ENCODE measurements at regions not wholly inside any gene's neighbourhood (a gene's known extent, or its start where the extent isn't known, plus 50 kb on each side); places are given as distances from the start of the nearest gene placed in this dataset.

- Histone ChIP-seq H3K4me3 (no peak overlapping the region), H3K27ac (no peak overlapping the region), H3K4me1 (no peaks in the 10 kb centered on the region), H3K27me3 (ENCODE audit: insufficient read depth in 3 of 3, low read length in 2 of 3) (no peaks in the 10 kb centered on the region), H3K9me3 (no peaks in the 10 kb centered on the region), H3K36me3 (ENCODE audit: insufficient read depth in 1 of 2, low read depth in 1 of 2) (no peaks in the 10 kb centered on the region)
- TF ChIP-seq, protein P1, sequence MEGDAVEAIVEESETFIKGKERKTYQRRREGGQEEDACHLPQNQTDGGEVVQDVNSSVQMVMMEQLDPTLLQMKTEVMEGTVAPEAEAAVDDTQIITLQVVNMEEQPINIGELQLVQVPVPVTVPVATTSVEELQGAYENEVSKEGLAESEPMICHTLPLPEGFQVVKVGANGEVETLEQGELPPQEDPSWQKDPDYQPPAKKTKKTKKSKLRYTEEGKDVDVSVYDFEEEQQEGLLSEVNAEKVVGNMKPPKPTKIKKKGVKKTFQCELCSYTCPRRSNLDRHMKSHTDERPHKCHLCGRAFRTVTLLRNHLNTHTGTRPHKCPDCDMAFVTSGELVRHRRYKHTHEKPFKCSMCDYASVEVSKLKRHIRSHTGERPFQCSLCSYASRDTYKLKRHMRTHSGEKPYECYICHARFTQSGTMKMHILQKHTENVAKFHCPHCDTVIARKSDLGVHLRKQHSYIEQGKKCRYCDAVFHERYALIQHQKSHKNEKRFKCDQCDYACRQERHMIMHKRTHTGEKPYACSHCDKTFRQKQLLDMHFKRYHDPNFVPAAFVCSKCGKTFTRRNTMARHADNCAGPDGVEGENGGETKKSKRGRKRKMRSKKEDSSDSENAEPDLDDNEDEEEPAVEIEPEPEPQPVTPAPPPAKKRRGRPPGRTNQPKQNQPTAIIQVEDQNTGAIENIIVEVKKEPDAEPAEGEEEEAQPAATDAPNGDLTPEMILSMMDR (IDR thresholded peaks at IDR 0.05): no peak
- DNase-seq (no peak), ATAC-seq (no peak)
- WGBS, 3 donors: 42 to 51% (median 47%) methylated on average over 3 of the region's 3 CpGs
- intact Hi-C loops (cut with DNase I): no loop called here
Measured at GRCh38 chrX:13195340-13195739, 124.5 kb downstream of the ATXN3L start.

DNA sequence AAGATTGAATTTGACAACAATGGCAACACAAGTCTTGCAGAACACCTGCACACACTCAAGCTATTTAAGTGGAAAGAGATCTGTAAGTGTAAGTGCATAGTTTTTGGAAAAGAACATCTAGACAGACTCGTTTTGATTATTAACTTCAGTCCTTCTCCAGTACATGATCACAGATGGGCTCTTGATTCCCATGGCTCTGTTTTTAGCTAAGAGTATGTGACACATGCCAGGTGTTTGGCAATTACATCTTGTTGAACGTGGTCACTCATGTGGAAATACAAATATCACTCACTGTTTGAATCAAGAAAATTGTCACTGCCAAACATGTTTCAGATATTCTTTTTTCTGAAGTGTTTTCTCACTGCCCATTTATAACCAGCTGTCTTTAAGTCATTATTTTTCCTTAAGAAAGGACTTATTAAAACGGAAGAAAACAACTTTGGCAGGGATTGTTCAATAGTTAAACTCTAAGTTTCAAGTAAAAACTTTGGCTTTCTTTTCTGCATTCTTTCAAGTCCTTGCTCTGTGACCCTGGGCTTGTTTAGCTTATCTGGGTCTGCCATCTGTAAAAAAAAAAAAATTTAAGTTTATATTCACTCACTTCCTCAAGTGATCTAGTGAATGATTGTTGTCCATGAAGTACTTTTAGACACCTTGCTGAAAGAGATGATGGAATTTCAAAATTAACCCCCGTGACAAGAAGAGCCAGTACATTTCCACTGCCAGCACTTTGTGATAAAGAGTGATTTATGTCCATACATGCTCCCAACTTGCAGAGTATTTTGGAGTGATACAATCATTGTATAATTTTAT is 125.4 kb downstream of the ATXN3L start:
- Histone ChIP-seq H3K9me3 (no peaks in the 10 kb centered on the region), H3K27ac (no peak overlapping the region), H3K4me1 (no peaks in the 10 kb centered on the region), H3K27me3 (ENCODE audit: insufficient read depth in 3 of 3, low read length in 2 of 3) (no peaks in the 10 kb centered on the region), H3K36me3 (ENCODE audit: insufficient read depth in 1 of 2, low read depth in 1 of 2) (no peaks in the 10 kb centered on the region), H3K4me3 (no peak overlapping the region)
- TF ChIP-seq, protein P1 (IDR thresholded peaks at IDR 0.05): no peak
- 11 to 24% (median 11%) methylated on average over 4 of the region's 4 CpGs for WGBS, 3 donors
- DNase-seq (no peak), ATAC-seq (no peak)
- intact Hi-C loops (cut with DNase I): no loop called here

GRCh38 chrX:13190051-13190450 is 129.8 kb downstream of the ATXN3L start:
- H3K4me3 ChIP-seq: no peak overlapping the region

DNA sequence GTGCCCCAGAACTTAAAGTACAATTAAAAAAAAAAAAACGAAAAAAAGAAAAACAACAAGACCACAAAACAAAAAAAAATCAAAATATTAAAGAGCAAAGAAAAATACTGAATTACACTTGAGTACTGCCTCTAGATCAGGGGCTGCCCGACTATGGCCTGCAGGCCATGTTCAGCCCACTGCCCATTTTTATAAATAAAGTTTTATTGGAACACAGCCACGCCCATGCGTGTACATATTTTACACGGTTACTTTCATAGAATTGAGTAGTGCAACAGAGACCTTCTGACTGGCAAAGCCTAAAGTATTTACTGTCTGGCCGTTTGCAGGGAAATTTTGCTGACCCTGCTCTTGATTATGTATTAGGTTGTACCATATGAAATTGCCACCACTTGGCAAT is 130.5 kb downstream of the ATXN3L start:
- H3K9me3 ChIP-seq: peaks cover 5% of the 10 kb centered on the region
- no peak overlapping the region for H3K27ac ChIP-seq
- no peaks in the 10 kb centered on the region for H3K27me3 ChIP-seq (ENCODE audit: insufficient read depth in 3 of 3, low read length in 2 of 3)
- H3K4me3 ChIP-seq: no peak overlapping the region
- TF ChIP-seq, protein P1 (IDR thresholded peaks at IDR 0.05): no peak
- ATAC-seq (no peak), DNase-seq (no peak)
- WGBS, 3 donors: 64 to 91% (median 83%) methylated on average over 6 of the region's 6 CpGs
- no peaks in the 10 kb centered on the region for H3K36me3 ChIP-seq (ENCODE audit: insufficient read depth in 1 of 2, low read depth in 1 of 2)
- no peaks in the 10 kb centered on the region for H3K4me1 ChIP-seq
- intact Hi-C loops (cut with DNase I): no loop called here

More at GRCh38 chrX:13190051-13190450, 129.8 kb downstream of the ATXN3L start:
- H3K4me1 ChIP-seq: no peaks in the 10 kb centered on the region
- H3K27me3 ChIP-seq (ENCODE audit: insufficient read depth in 3 of 3, low read length in 2 of 3): no peaks in the 10 kb centered on the region
- intact Hi-C loops (cut with DNase I): no loop called here
- DNase-seq (no peak), ATAC-seq (no peak)
- H3K36me3 ChIP-seq (ENCODE audit: insufficient read depth in 1 of 2, low read depth in 1 of 2): no peaks in the 10 kb centered on the region
- H3K9me3 ChIP-seq: peaks cover 5% of the 10 kb centered on the region
- TF ChIP-seq, protein P1 (IDR thresholded peaks at IDR 0.05): no peak
- 66 to 81% (median 75%) methylated on average over 3 of the region's 3 CpGs for WGBS, 3 donors
- H3K27ac ChIP-seq: no peak overlapping the region

All from psoas muscle (tissue), 7 donors.